Gastrocnemius medialis (tissue), 4 donors: ENCODE measurements at regions not wholly inside any gene's neighbourhood (a gene's known extent, or its start where the extent isn't known, plus 50 kb on each side); places are given as distances from the start of the nearest gene placed in this dataset.

Experiments used
- ATAC-seq, 2 donors: fragments of 150-250 bp; one replicate each; pipeline ENCODE4 v1.9.1; 2016
- DNase-seq, 2 donors: peaks; one replicate each; pipeline ENCODE4 v3.0.0-alpha.2; 2019
- H3K27ac ChIP-seq, 4 donors: fragments of 200-600 bp; sonication (generic); 1 replicate in 1 of 4; 2 replicates in 3 of 4; pipeline ENCODE4 v1.5.1; 2016 to 2018; ENCODE audit warnings: mild to moderate bottlenecking in 2 of 4, moderate library complexity in 1 of 4
- H3K27me3 ChIP-seq, 3 donors: fragments of 200-600 bp; sonication (generic) in 2 of 3; 1 replicate in 1 of 3; 2 replicates in 2 of 3; pipeline versions ENCODE4 v1.5.1 to v1.6.0; 2016 to 2019; ENCODE audit warnings: mild to moderate bottlenecking in 1 of 3, moderate library complexity in 1 of 3
- H3K36me3 ChIP-seq, 2 donors: fragments of 200-600 bp; sonication (generic) in 1 of 2; one replicate each; pipeline ENCODE4 v1.5.1; 2017 to 2018
- H3K4me1 ChIP-seq, 2 donors: fragments of 200-600 bp; sonication (generic) in 1 of 2; one replicate each; pipeline ENCODE4 v1.5.1; 2016 to 2017; ENCODE audit warnings: mild to moderate bottlenecking in 2 of 2
- H3K4me3 ChIP-seq, 4 donors: fragments of 200-600 bp; sonication (generic) in 3 of 4; 1 replicate in 1 of 4; 2 replicates in 3 of 4; pipeline ENCODE4 v1.5.1; 2016 to 2019; ENCODE audit warnings: mild to moderate bottlenecking in 2 of 4
- H3K9me3 ChIP-seq, 3 donors: fragments of 200-600 bp; sonication (generic) in 2 of 3; 1 replicate in 1 of 3; 2 replicates in 2 of 3; pipeline ENCODE4 v1.5.1; 2016 to 2019
- CTCF ChIP-seq, 5 experiments: fragments of 450-650 bp in 3 of 5; fragments of 200-600 bp in 2 of 5; sonication (generic) in 2 of 5; IDR thresholded peaks in 4 of 5; conservative IDR thresholded peaks in 1 of 5; 1 replicate in 4 of 5; 2 replicates in 1 of 5; pipeline ENCODE4 v1.5.1; 2016 to 2019; ENCODE audit warnings: antibody characterized with exemption in 5 of 5, mild to moderate bottlenecking in 3 of 5, moderate library complexity in 3 of 5
- POLR2A ChIP-seq, 2 donors: fragments of 450-650 bp; IDR thresholded peaks; one replicate each; pipeline ENCODE4 v1.6.1; 2017; ENCODE audit warnings: antibody characterized with exemption in 2 of 2, mild to moderate bottlenecking in 2 of 2, moderate library complexity in 2 of 2
- in situ Hi-C, 4 donors: fragments of 200-750 bp; cut with MboI; loops; one replicate each; pipeline versions ENCODE4 v1.15.0 to v1.8.0; 2017; ENCODE audit warnings: low sequenced_read_pairs in 4 of 4
- intact Hi-C: fragments of 100-400 bp; cut with DNase I; formaldehyde crosslinking; loops from one replicate; pipeline ENCODE4 v1.15.1; 2023; ENCODE audit warnings: low total_unique reads

- peaks cover 9 to 10% of the 10 kb centered on the region in 2 donors for H3K4me1 ChIP-seq
- no peak for DNase-seq
- no peaks in the 10 kb centered on the region for H3K27me3 ChIP-seq
- in situ Hi-C loops = no loop called here
- no peak overlapping the region for H3K27ac ChIP-seq
- ATAC-seq = no peak
- no peak overlapping the region for H3K4me3 ChIP-seq
- H3K9me3 ChIP-seq = no peaks in the 10 kb centered on the region
- TF ChIP-seq CTCF (IDR thresholded peaks at IDR 0.05 in 4 of 5, conservative IDR thresholded peaks at IDR 0.05 in 1 of 5) (no peak), POLR2A (IDR thresholded peaks at IDR 0.05) (no peak)
- H3K36me3 ChIP-seq = no peaks in the 10 kb centered on the region
- intact Hi-C loops = no loop called here
These were observed 61.9 kb downstream of the EXOSC2 start for GRCh38 chr9:130755377-130756007.

GRCh38 chr9:130756037-130756436 is 62.5 kb downstream of the EXOSC2 start:
- no peak overlapping the region for H3K27ac ChIP-seq
- H3K27me3 ChIP-seq = no peaks in the 10 kb centered on the region
- in situ Hi-C loops (no loop called here), intact Hi-C loops (no loop called here)
- no peak overlapping the region for H3K4me3 ChIP-seq
- no peak for DNase-seq
- H3K36me3 ChIP-seq = no peaks in the 10 kb centered on the region
- H3K4me1 ChIP-seq = peaks cover 9 to 10% of the 10 kb centered on the region in 2 donors
- ATAC-seq = no peak
- TF ChIP-seq POLR2A (IDR thresholded peaks at IDR 0.05) (no peak), CTCF (IDR thresholded peaks at IDR 0.05 in 4 of 5, conservative IDR thresholded peaks at IDR 0.05 in 1 of 5) (no peak)
- no peaks in the 10 kb centered on the region for H3K9me3 ChIP-seq

GRCh38 chr9:130756455-130757152 is 63.0 kb downstream of the EXOSC2 start:
- ATAC-seq = no peak
- Histone ChIP-seq H3K4me3 (no peak overlapping the region), H3K4me1 (peaks cover 9 to 10% of the 10 kb centered on the region in 2 donors), H3K27me3 (no peaks in the 10 kb centered on the region), H3K27ac (no peak overlapping the region), H3K36me3 (no peaks in the 10 kb centered on the region), H3K9me3 (no peaks in the 10 kb centered on the region)
- intact Hi-C loops (no loop called here), in situ Hi-C loops (no loop called here)
- TF ChIP-seq POLR2A (IDR thresholded peaks at IDR 0.05) (no peak), CTCF (IDR thresholded peaks at IDR 0.05 in 4 of 5, conservative IDR thresholded peaks at IDR 0.05 in 1 of 5) (no peak)
- no peak for DNase-seq

GRCh38 chr9:130759738-130760137 is 66.2 kb downstream of the EXOSC2 start:
- Histone ChIP-seq H3K9me3 (no peaks in the 10 kb centered on the region), H3K27me3 (no peaks in the 10 kb centered on the region), H3K4me1 (peaks cover 9 to 19% of the 10 kb centered on the region in 2 donors), H3K4me3 (no peak overlapping the region), H3K27ac (no peak overlapping the region), H3K36me3 (no peaks in the 10 kb centered on the region)
- ATAC-seq (no peak), DNase-seq (no peak)
- intact Hi-C loops = no loop called here
- in situ Hi-C loops = loop anchor here in 1 of 4 donors (10.0 kb wide), 1 partner anchor 55 kb away; no protein-coding TSS in a partner anchor
- TF ChIP-seq CTCF (IDR thresholded peaks at IDR 0.05 in 4 of 5, conservative IDR thresholded peaks at IDR 0.05 in 1 of 5) = no peak
- no peak for TF ChIP-seq POLR2A (IDR thresholded peaks at IDR 0.05)
